Upper lobe of left lung (tissue), 6 donors: ENCODE measurements at regions not wholly inside any gene's neighbourhood (a gene's known extent, or its start where the extent isn't known, plus 50 kb on each side); places are given as distances from the start of the nearest gene placed in this dataset.

Experiments used
- ATAC-seq, 2 donors: fragments of 200-7000 bp; cut with Tn5 transposase; one replicate each; pipeline ENCODE4 v1.9.1; 2022; ENCODE audit warnings: mild to moderate bottlenecking in 2 of 2, moderate library complexity in 2 of 2; ENCODE audit not compliant: low FRiP score in 2 of 2
- DNase-seq, 2 donors: peaks; one replicate each; pipeline ENCODE4 v3.0.0-alpha.2; 2019 to 2020
- H3K27ac ChIP-seq, 4 donors: fragments of 200-600 bp; sonication (generic); one replicate each; pipeline ENCODE4 v1.5.1; 2016 to 2019
- H3K27me3 ChIP-seq, 4 donors: fragments of 200-600 bp; sonication (generic); one replicate each; pipeline ENCODE4 v1.5.1; 2017 to 2019
- H3K36me3 ChIP-seq, 4 donors: fragments of 200-600 bp; sonication (generic); one replicate each; pipeline ENCODE4 v1.5.1; 2016 to 2019
- H3K4me1 ChIP-seq, 4 donors: fragments of 200-600 bp; sonication (generic); one replicate each; pipeline ENCODE4 v1.5.1; 2018 to 2019
- H3K4me3 ChIP-seq, 4 donors: fragments of 200-600 bp; sonication (generic); one replicate each; pipeline ENCODE4 v1.5.1; 2017 to 2019; ENCODE audit warnings: mild to moderate bottlenecking in 2 of 4, moderate library complexity in 1 of 4
- H3K9me3 ChIP-seq, 4 donors: fragments of 200-600 bp; sonication (generic); one replicate each; pipeline ENCODE4 v1.5.1; 2018 to 2019
- EP300 ChIP-seq, 4 donors: sonication (generic); formaldehyde crosslinking; IDR thresholded peaks; one replicate each; pipeline ENCODE4 v1.5.1; 2017; ENCODE audit warnings: antibody characterized with exemption in 4 of 4, control low read depth in 2 of 4
- POLR2A ChIP-seq, 4 donors: fragments of 450-650 bp; IDR thresholded peaks; one replicate each; pipeline ENCODE4 v1.5.1; 2016 to 2017; ENCODE audit warnings: antibody characterized with exemption in 4 of 4, mild to moderate bottlenecking in 2 of 4
- POLR2AphosphoS5 ChIP-seq, 2 donors: sonication (generic); formaldehyde crosslinking; IDR thresholded peaks; one replicate each; pipeline ENCODE4 v1.5.1; 2017; ENCODE audit warnings: antibody characterized with exemption in 2 of 2
- WGBS, 2 donors: methylation state at CpG; one replicate each; pipeline ENCODE4 v1.1.5; 2017 to 2018; 5-methylcytosine and 5-hydroxymethylcytosine counted together
- TF ChIP-seq, protein P1 (sequence below), 6 experiments: fragments of 450-650 bp in 4 of 6; fragments of 200-600 bp in 2 of 6; sonication (generic) in 2 of 6; IDR thresholded peaks; one replicate each; pipeline ENCODE4 v1.5.1; 2016 to 2019; ENCODE audit warnings: antibody characterized with exemption in 6 of 6
- donor health status: DM: no; HTN: no; CAD: no; lungs with moderate emphysema.
- donor health status: DM: no; HTN: yes; CAD: no; lungs with severe emphysema.

DNA sequence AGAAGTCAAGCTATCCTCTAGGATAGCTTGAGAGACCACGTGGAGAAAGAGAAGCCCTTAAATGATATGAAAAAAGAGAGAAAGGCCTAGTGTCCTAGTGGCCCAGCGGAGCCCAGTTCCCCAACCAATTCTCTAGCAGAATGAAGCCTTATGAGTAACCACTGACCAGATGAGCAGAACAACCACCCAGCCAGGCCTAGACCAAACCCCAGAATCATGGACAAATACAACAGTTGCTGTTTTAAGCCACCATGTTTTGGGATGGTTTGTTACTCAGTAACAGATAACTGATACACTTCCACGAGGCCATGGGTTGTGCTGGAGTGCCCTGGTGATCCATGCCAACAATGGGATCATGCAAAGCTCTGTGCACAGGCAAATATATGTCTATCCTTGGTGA, 377.1 kb downstream of the SOX9 start:
- Histone ChIP-seq H3K4me1 (peaks cover 0 to 15% (median 4%) of the 10 kb centered on the region in 4 donors), H3K9me3 (no peaks in the 10 kb centered on the region), H3K27me3 (no peaks in the 10 kb centered on the region), H3K36me3 (no peaks in the 10 kb centered on the region), H3K27ac (no peak overlapping the region), H3K4me3 (no peak overlapping the region)
- ATAC-seq = no peak
- no peak for TF ChIP-seq EP300 (IDR thresholded peaks at IDR 0.05)
- TF ChIP-seq POLR2A (IDR thresholded peaks at IDR 0.05) = no peak
- TF ChIP-seq, protein P1, sequence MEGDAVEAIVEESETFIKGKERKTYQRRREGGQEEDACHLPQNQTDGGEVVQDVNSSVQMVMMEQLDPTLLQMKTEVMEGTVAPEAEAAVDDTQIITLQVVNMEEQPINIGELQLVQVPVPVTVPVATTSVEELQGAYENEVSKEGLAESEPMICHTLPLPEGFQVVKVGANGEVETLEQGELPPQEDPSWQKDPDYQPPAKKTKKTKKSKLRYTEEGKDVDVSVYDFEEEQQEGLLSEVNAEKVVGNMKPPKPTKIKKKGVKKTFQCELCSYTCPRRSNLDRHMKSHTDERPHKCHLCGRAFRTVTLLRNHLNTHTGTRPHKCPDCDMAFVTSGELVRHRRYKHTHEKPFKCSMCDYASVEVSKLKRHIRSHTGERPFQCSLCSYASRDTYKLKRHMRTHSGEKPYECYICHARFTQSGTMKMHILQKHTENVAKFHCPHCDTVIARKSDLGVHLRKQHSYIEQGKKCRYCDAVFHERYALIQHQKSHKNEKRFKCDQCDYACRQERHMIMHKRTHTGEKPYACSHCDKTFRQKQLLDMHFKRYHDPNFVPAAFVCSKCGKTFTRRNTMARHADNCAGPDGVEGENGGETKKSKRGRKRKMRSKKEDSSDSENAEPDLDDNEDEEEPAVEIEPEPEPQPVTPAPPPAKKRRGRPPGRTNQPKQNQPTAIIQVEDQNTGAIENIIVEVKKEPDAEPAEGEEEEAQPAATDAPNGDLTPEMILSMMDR (IDR thresholded peaks at IDR 0.05) = no peak
- TF ChIP-seq POLR2AphosphoS5 (IDR thresholded peaks at IDR 0.05) = no peak
- 91 to 92% methylated on average over 3 of the region's 3 CpGs for WGBS, 2 donors
- DNase-seq = no peak

DNA sequence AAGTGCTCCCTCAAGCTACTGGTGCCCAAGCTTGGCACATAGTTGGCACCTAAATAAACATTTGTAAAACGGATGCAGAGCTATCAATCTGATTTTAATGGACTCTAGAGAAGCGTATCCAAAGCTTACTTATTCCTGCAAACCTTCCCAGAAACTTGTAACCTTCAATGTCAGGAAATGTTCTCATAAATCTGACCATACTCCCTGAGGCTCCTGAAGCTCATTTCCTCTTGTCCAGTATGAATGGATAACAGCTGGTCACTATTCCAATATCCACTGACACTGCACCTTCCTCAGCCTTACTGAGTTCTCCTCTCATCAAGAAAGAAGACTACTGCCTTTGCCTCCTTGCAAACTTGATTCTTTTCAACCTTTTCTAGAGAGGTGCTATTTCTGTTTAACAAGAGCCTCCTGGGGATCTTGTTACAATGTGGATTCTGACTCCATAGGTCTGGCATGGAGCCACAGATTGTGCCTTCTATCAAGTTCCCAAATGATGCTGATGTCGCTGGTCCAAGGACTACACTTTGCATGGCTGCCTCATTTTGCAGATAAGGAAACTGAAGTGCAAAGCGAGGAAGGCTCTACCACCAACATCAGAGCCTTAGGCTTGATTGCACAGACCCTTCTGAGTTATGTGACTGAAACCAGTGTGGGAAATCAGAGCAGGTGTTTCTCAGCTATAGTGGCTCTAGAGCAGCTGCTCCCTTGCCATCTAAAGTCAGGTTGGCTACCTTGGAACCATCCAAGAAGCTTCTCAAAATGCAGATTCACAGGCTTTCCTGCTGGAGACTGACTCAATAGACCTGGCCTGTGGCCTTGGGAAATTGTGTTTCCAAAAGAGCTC, 377.8 kb downstream of the SOX9 start:
- TF ChIP-seq POLR2AphosphoS5 (IDR thresholded peaks at IDR 0.05) = no peak
- TF ChIP-seq, protein P1 (IDR thresholded peaks at IDR 0.05) = no peak
- Histone ChIP-seq H3K4me1 (peaks cover 0 to 18% (median 4%) of the 10 kb centered on the region in 4 donors), H3K4me3 (no peak overlapping the region), H3K36me3 (no peaks in the 10 kb centered on the region), H3K27me3 (no peaks in the 10 kb centered on the region), H3K27ac (no peak overlapping the region), H3K9me3 (no peaks in the 10 kb centered on the region)
- WGBS, 2 donors = 74 to 76% methylated on average over 4 of the region's 4 CpGs
- DNase-seq (no peak), ATAC-seq (no peak)

- TF ChIP-seq POLR2A (IDR thresholded peaks at IDR 0.05) (peak in 1 of 4 donors; percentile 7), POLR2AphosphoS5 (IDR thresholded peaks at IDR 0.05) (no peak)
- ATAC-seq = peak; percentile 42 to 84
- peak; percentile 74 to 77 for DNase-seq
- peaks cover 0 to 18% (median 4%) of the 10 kb centered on the region in 4 donors for H3K4me1 ChIP-seq
- H3K27ac ChIP-seq = peak overlapping the region in 2 of 4 donors; percentile 63 to 76
- H3K9me3 ChIP-seq = no peaks in the 10 kb centered on the region
- no peaks in the 10 kb centered on the region for H3K36me3 ChIP-seq
- H3K27me3 ChIP-seq = no peaks in the 10 kb centered on the region
- WGBS, 2 donors = 57 to 58% methylated on average over 24 to 28 of the region's 28 CpGs
- H3K4me3 ChIP-seq = peak overlapping the region in 1 of 4 donors; percentile 13
These were observed 380.9 kb downstream of the SOX9 start for GRCh38 chr17:72501404-72502370.

- peak; percentile 16 to 55 for ATAC-seq
- Histone ChIP-seq H3K9me3 (no peaks in the 10 kb centered on the region), H3K27me3 (no peaks in the 10 kb centered on the region), H3K27ac (peak overlapping the region in 2 of 4 donors; percentile 63 to 76), H3K36me3 (no peaks in the 10 kb centered on the region), H3K4me3 (no peak overlapping the region), H3K4me1 (peaks cover 0 to 18% (median 4%) of the 10 kb centered on the region in 4 donors)
- no peak for DNase-seq
- 47 to 54% methylated on average over 12 to 19 of the region's 19 CpGs for WGBS, 2 donors
- TF ChIP-seq EP300 (IDR thresholded peaks at IDR 0.05) = no peak
These were observed 381.8 kb downstream of the SOX9 start for GRCh38 chr17:72502371-72503341.

GRCh38 chr17:72503556-72503955, 382.7 kb downstream of the SOX9 start:
- H3K27me3 ChIP-seq = no peaks in the 10 kb centered on the region
- H3K27ac ChIP-seq = no peak overlapping the region
- 94% methylated on average over 6 of the region's 6 CpGs for WGBS, 2 donors
- H3K4me3 ChIP-seq = no peak overlapping the region
- ATAC-seq (no peak), DNase-seq (no peak)
- TF ChIP-seq EP300 (IDR thresholded peaks at IDR 0.05) = no peak
- TF ChIP-seq POLR2A (IDR thresholded peaks at IDR 0.05) = no peak
- TF ChIP-seq, protein P1 (IDR thresholded peaks at IDR 0.05) = no peak
- no peak for TF ChIP-seq POLR2AphosphoS5 (IDR thresholded peaks at IDR 0.05)
- H3K9me3 ChIP-seq = no peaks in the 10 kb centered on the region
- peaks cover 0 to 18% (median 4%) of the 10 kb centered on the region in 4 donors for H3K4me1 ChIP-seq
- H3K36me3 ChIP-seq = no peaks in the 10 kb centered on the region
